Esophagus muscularis mucosa (tissue), 4 donors: ENCODE measurements at regions not wholly inside any gene's neighbourhood (a gene's known extent, or its start where the extent isn't known, plus 50 kb on each side); places are given as distances from the start of the nearest gene placed in this dataset.

Experiments
- DNase-seq: peaks from one replicate; pipeline ENCODE4 v3.0.0-alpha.2; 2017; ENCODE audit errors: extremely low spot score
- H3K27ac ChIP-seq, 4 donors: fragments of 200-600 bp; sonication (generic); replicated peaks in 1 of 4; 1 replicate in 3 of 4; 2 replicates in 1 of 4; pipeline ENCODE4 v1.5.1; 2016 to 2019; ENCODE audit warnings: mild to moderate bottlenecking in 1 of 4
- H3K27me3 ChIP-seq, 4 donors: fragments of 200-600 bp; sonication (generic); one replicate each; pipeline versions ENCODE4 v1.5.1 to v1.6.0; 2016 to 2019
- H3K36me3 ChIP-seq, 4 donors: fragments of 200-600 bp; sonication (generic); one replicate each; pipeline ENCODE4 v1.5.1; 2016 to 2019
- H3K4me1 ChIP-seq, 4 donors: fragments of 200-600 bp; sonication (generic); one replicate each; pipeline ENCODE4 v1.5.1; 2016 to 2019
- H3K4me3 ChIP-seq, 4 donors: fragments of 200-600 bp; sonication (generic); 1 replicate in 2 of 4; 2 replicates in 2 of 4; pipeline ENCODE4 v1.5.1; 2016 to 2019; ENCODE audit warnings: mild to moderate bottlenecking in 4 of 4, moderate library complexity in 1 of 4
- H3K9me3 ChIP-seq, 4 donors: fragments of 200-600 bp; sonication (generic); 1 replicate in 3 of 4; 2 replicates in 1 of 4; pipeline ENCODE4 v1.5.1; 2016 to 2019
- EP300 ChIP-seq: sonication (generic); formaldehyde crosslinking; IDR thresholded peaks from one replicate; pipeline ENCODE4 v1.6.1; 2017; ENCODE audit warnings: antibody characterized with exemption
- POLR2A ChIP-seq: fragments of 450-650 bp; IDR thresholded peaks from one replicate; pipeline ENCODE4 v1.6.1; 2017; ENCODE audit warnings: antibody characterized with exemption, moderate library complexity, mild to moderate bottlenecking, low read depth
- POLR2AphosphoS5 ChIP-seq, 2 donors: sonication (generic); formaldehyde crosslinking; IDR thresholded peaks; one replicate each; pipeline ENCODE4 v1.6.1; 2017; ENCODE audit warnings: antibody characterized with exemption in 2 of 2
- WGBS: methylation state at CpG from one replicate; pipeline ENCODE4 v1.1.5; 2018; 5-methylcytosine and 5-hydroxymethylcytosine counted together
- intact Hi-C: fragments of 100-400 bp; cut with DNase I; formaldehyde crosslinking; loops from one replicate; pipeline ENCODE4 v1.15.1; 2023
- TF ChIP-seq, protein P1 (sequence below), 3 experiments: fragments of 200-600 bp in 2 of 3; fragments of 450-650 bp in 1 of 3; sonication (generic) in 2 of 3; IDR thresholded peaks; one replicate each; pipeline ENCODE4 v1.5.1; 2017 to 2019; ENCODE audit warnings: antibody characterized with exemption in 3 of 3, mild to moderate bottlenecking in 2 of 3, moderate library complexity in 1 of 3

DNA sequence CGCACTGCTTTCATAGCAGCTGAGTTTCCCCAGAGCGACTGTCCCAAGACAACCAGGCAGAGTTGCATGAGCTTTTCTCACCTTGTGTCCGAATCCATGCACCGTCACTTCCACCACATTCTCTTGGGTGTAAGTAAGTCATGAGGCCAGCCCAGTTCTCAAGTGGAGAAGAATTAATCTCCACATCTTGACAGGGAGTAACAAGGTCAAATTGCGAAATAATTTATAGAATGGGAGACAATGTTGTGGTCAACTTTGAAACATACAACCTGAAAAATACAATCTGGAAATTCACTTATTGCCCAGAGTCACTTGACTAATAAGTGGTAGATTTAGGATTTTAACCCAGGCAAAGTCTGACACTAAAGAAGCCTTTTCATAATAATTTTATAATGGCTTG, 123.7 kb downstream of the UFM1 start:
- Histone ChIP-seq H3K36me3 (no peaks in the 10 kb centered on the region), H3K9me3 (no peaks in the 10 kb centered on the region), H3K27ac (no peak overlapping the region), H3K4me1 (no peaks in the 10 kb centered on the region), H3K4me3 (no peak overlapping the region), H3K27me3 (no peaks in the 10 kb centered on the region)
- DNase-seq: no peak
- 86% methylated on average over 5 of the region's 5 CpGs for WGBS
- intact Hi-C loops: no loop called here
- TF ChIP-seq, protein P1, sequence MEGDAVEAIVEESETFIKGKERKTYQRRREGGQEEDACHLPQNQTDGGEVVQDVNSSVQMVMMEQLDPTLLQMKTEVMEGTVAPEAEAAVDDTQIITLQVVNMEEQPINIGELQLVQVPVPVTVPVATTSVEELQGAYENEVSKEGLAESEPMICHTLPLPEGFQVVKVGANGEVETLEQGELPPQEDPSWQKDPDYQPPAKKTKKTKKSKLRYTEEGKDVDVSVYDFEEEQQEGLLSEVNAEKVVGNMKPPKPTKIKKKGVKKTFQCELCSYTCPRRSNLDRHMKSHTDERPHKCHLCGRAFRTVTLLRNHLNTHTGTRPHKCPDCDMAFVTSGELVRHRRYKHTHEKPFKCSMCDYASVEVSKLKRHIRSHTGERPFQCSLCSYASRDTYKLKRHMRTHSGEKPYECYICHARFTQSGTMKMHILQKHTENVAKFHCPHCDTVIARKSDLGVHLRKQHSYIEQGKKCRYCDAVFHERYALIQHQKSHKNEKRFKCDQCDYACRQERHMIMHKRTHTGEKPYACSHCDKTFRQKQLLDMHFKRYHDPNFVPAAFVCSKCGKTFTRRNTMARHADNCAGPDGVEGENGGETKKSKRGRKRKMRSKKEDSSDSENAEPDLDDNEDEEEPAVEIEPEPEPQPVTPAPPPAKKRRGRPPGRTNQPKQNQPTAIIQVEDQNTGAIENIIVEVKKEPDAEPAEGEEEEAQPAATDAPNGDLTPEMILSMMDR (IDR thresholded peaks at IDR 0.05): no peak
- TF ChIP-seq POLR2AphosphoS5 (IDR thresholded peaks at IDR 0.05) (no peak), POLR2A (no peak), EP300 (no peak)

DNA sequence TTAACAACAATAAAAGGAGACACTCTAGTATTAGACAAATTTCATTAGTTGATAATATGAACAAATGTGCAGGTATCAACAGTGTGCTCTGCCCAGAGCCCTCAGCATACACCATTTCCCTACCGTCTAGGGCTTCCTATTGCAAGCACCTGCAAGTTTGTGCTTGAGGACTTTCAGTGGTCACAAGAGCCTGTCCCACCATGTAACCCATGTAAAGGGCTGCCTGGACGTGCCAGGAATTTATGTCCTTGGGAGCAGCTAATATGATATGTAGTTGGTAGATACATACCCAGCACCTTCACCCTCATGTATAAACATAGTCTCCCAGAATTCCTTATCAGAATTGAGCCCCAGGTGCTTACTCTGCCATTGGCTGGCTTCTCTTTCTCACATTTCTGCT, 128.0 kb downstream of the UFM1 start:
- TF ChIP-seq POLR2A (no peak), EP300 (no peak), POLR2AphosphoS5 (IDR thresholded peaks at IDR 0.05) (no peak)
- TF ChIP-seq, protein P1 (IDR thresholded peaks at IDR 0.05): no peak
- no peaks in the 10 kb centered on the region for H3K9me3 ChIP-seq
- 84% methylated on average over 2 of the region's 2 CpGs for WGBS
- H3K4me3 ChIP-seq: no peak overlapping the region
- intact Hi-C loops: no loop called here
- DNase-seq: no peak
- H3K4me1 ChIP-seq: no peaks in the 10 kb centered on the region
- H3K27me3 ChIP-seq: no peaks in the 10 kb centered on the region
- H3K36me3 ChIP-seq: no peaks in the 10 kb centered on the region
- H3K27ac ChIP-seq: no peak overlapping the region

DNA sequence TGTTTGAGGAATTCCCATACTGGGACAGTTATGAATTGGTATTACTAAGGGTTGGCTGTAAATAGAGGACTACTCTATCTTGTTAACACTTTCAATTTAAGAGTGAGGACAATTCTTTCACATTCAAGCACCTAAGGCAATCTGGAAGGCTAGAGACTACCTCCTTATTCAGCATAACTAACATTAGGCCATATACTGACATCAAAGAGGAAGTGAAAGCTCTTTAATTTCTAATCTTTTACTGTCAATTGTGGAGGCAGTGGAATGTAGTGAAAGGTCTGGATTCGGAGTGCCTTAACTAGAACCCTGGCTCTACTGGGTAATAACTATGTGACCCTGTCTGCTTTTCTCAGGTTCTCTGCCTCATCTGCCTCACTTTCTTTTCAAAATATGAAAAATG, 134.0 kb downstream of the UFM1 start:
- no peaks in the 10 kb centered on the region for H3K9me3 ChIP-seq
- H3K36me3 ChIP-seq: no peaks in the 10 kb centered on the region
- H3K27ac ChIP-seq: no peak overlapping the region
- intact Hi-C loops: no loop called here
- H3K4me3 ChIP-seq: no peak overlapping the region
- H3K27me3 ChIP-seq: no peaks in the 10 kb centered on the region
- no peak for DNase-seq
- WGBS: 90% methylated on average over 1 of the region's 1 CpG
- TF ChIP-seq POLR2A (no peak), EP300 (no peak), POLR2AphosphoS5 (IDR thresholded peaks at IDR 0.05) (no peak)
- TF ChIP-seq, protein P1 (IDR thresholded peaks at IDR 0.05): no peak
- no peaks in the 10 kb centered on the region for H3K4me1 ChIP-seq

DNA sequence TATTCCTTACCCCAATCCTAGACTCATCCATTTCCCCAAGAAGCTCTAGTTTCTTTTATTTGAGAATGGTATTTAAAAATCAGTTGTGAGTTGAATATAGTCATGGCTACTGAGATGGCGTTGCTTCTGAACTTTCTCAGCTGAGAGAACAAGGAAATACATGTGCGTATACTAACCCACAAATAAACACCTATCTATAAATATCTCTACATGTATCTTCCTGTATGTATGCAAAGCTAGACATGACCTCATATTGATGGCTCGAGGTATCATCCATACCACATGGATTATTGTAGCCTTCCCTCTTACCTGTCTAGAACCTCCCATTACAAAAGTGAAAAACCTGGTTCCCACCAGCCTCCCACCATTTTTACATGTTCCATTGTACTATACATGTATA, 141.0 kb downstream of the UFM1 start:
- Histone ChIP-seq H3K4me1 (no peaks in the 10 kb centered on the region), H3K27me3 (no peaks in the 10 kb centered on the region), H3K27ac (no peak overlapping the region), H3K36me3 (no peaks in the 10 kb centered on the region), H3K4me3 (no peak overlapping the region), H3K9me3 (no peaks in the 10 kb centered on the region)
- 93% methylated on average over 2 of the region's 3 CpGs for WGBS
- no peak for DNase-seq
- intact Hi-C loops: no loop called here
- no peak for TF ChIP-seq POLR2A
- TF ChIP-seq POLR2AphosphoS5 (IDR thresholded peaks at IDR 0.05): no peak
- TF ChIP-seq, protein P1 (IDR thresholded peaks at IDR 0.05): no peak
- no peak for TF ChIP-seq EP300

DNA sequence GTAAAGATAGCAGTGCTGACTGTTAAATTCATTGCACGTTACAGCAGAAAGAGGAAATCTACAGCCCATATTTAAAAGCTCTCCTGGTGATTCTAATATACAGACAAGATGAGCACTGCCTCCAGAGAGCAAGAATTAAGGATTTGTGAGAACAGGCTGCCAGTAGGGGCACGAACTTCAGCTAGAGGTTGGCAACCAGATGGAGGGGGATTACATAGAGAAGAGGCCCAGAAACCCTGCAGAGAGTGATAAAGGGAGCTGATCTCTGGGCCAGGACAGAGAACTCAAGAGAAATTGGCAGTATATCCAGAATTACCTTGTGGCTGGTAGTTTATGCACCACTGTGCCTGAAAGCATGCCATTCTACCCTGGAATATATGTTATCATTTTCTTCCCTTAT, 144.8 kb downstream of the UFM1 start:
- Histone ChIP-seq H3K9me3 (no peaks in the 10 kb centered on the region), H3K4me1 (no peaks in the 10 kb centered on the region), H3K27ac (no peak overlapping the region), H3K27me3 (no peaks in the 10 kb centered on the region), H3K4me3 (no peak overlapping the region), H3K36me3 (no peaks in the 10 kb centered on the region)
- intact Hi-C loops: no loop called here
- TF ChIP-seq, protein P1 (IDR thresholded peaks at IDR 0.05): no peak
- no peak for TF ChIP-seq POLR2A
- no peak for TF ChIP-seq POLR2AphosphoS5 (IDR thresholded peaks at IDR 0.05)
- no peak for TF ChIP-seq EP300
- DNase-seq: no peak
- WGBS: 53% methylated on average over 2 of the region's 2 CpGs
